ENCODE measurements at regions not wholly inside any gene's neighbourhood (a gene's known extent, or its start where the extent isn't known, plus 50 kb on each side); places are given as distances from the start of the nearest gene placed in this dataset.

GRCh38 chrX:56130031-56130430 lies 102.1 kb upstream of the KLF8 start:
- no peak for TF ChIP-seq CTCF (IDR thresholded peaks at IDR 0.05; ENCODE audit: poor library complexity)
- TF ChIP-seq EZH2 (IDR thresholded peaks at IDR 0.05; ENCODE audit: borderline replicate concordance) = no peak
- TF ChIP-seq EZH2phosphoT487 (IDR thresholded peaks at IDR 0.05; ENCODE audit: low read depth, severe bottlenecking, unreplicated experiment) = no peak
